Mesenteric fat pad (tissue), 1 donor: ENCODE measurements at regions not wholly inside any gene's neighbourhood (a gene's known extent, or its start where the extent isn't known, plus 50 kb on each side); places are given as distances from the start of the nearest gene placed in this dataset.
"Not testable (repeated sequence)": the region's sequence is repeated elsewhere in the genome, so short reads cannot be mapped to it uniquely, and the experiment has no call there.

Experiments
- DNase-seq: peaks from one replicate; pipeline ENCODE4 v3.0.0-alpha.2; 2020; ENCODE audit warnings: low spot score
- donor health status: DM: yes; HTN: yes; CAD: no.

DNA sequence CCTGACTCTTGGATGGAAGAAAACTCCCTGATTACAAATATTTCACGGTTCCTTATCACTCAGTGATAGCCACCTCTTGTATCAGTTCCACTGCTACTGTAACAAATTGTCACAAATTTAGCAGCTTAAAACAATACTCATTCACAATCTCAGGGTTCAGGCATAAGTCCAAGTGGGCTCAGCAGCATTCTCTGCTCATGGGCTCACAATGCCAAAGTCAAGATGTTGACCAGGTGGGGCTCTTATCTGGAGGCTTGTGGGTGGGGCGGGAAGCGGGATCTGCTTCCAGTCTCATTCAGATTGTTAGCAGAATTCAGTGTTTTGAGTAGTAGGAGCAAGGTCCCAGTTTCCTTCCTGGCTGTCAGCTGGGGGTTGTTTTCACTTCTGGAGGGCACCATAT lies 137.3 kb upstream of the FAM78B start:
- no peak for DNase-seq

DNA sequence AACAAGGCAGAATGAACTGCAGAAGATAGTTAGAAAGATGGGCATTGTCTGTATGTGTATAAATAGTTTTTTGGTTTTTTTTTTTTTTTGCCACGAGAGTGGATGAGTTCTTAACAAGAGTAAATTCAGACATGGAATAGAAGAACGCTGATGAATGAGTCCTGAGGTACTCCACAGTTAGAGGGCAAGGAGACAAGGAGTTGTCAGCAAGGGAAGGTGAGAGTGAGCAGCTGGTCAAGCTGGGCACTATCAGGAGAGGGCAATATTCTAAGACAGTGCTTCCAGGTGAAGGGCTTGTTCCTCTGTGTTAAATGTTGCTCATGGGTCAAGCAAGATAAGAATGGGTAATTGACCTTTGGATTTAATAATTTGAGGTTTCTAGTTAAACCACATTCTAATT lies 138.6 kb upstream of the FAM78B start:
- no peak for DNase-seq

DNA sequence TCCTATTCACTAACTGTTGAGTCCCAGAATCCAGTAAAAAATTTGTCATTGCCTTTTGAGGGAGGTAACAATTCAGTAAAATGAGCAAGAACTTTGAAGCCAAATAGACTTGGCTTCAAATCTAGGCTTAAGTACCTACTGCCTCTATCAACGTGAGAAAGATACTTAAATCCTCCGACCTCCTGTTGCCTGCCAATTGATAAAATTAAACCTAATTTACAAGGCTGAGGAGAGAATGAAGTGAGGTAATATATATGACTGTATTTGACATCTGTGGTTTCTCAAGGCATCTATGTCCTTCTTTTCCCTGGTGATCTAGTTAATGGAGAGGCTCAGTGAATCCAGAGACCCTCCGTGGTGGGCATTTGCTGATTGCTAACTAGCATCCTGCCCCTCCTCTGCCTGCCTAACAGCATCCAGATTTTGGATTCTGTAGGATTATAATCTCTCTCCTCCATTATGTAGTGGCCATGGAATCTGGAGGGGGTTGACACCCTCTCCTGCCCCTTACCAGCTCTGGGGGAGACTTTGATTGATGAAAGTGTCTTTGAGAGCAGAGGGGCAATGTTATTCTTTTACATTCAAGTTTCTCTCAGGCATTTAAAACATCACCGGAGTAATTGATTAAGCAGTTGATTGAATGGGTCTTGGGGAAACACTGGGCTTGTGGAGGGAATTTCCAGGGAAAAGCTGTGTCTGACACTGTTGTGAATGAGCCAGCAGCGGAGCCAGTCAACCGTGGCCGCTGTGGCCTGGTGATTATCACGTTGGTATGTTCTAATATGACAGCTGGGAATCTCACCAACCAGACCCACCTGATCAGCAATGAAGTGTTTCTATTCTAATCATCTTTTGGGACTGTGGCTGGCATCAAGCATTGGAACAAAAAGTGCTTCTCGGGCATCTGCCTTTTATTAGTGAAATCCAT lies 140.7 kb upstream of the FAM78B start:
- DNase-seq, result no peak

DNA sequence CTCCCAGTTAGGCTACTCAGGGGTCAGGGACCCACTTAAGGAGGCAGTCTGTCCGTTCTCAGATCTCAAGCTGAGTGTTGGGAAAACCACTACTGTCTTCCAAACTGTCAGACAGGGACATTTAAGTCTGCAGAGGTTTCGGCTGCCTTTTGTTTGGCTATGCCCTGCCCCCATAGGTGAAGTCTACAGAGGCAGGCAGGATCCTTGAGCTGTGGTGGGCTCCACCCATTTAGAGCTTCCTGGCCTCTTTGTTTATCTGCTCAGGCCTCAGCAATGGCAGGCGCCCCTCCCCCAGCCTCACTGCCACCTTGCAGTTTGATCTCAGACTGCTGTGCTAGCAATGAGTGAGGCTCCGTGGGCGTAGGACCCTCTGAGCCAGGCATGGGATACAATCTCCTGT lies 149.5 kb upstream of the FAM78B start:
- DNase-seq, result not testable (repeated sequence)

DNA sequence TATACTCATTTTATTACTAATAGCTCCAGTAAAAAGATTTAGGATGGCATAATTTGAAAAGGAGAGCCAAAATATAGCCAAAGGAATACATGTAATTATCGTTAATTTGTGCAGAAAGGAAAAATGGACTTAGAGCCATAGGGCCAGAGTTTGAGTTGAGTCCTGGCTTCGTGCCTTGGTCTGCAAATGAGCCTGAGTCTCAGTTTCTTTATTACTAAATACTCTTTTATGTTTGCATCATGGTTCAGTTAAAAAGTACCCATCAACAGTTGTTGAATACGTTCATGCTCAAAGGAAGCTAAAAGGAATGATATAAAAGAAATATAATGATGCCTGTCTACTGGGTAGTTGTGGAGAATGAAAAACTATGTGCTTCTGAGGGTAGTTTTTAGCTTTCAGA lies 155.7 kb upstream of the FAM78B start:
- DNase-seq, result no peak

DNA sequence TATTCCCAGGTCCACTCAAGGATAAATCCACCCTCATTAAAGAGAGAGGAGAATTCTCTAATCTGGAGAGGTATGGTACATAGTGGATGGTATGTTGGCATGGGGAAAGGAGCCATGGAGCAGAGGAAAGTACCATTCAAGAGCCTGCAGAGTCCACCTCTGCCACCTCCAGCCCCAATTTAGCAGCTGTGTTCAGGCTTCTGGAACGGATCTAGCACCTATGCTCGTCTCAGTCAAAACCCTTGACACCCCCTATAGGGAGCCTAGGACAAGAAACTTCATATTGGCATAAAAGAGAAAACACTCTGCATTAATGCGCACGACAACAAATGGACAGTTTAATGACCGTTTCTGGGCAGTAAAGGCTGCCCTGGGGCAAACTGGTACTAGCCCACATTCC lies 161.1 kb upstream of the FAM78B start:
- DNase-seq, result no peak

GRCh38 chr1:166328956-166329355 lies 162.2 kb upstream of the FAM78B start:
- DNase-seq, result no peak

GRCh38 chr1:166330096-166330495 lies 163.3 kb upstream of the FAM78B start:
- DNase-seq, result no peak

DNA sequence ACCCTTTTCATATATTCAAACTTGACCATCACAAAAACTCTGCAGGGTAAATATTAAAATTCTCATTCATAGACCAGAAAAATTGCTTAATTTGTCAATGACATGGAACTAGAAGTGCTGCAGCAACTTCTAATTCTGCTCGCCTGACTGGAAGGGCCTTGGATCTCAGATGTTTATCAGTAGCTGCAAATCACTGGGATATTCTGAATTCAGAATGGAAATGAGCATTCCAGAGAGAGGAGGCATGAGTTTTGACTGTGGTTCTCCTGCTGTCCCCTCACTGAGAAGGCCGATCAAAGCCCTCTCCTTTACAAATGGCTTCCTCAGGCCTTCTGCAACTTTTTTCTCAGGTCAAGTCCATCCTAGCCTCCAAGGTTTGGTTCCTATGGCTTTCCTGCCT lies 171.3 kb upstream of the FAM78B start:
- no peak for DNase-seq

GRCh38 chr1:166340709-166341108 lies 173.9 kb upstream of the FAM78B start:
- no peak for DNase-seq

DNA sequence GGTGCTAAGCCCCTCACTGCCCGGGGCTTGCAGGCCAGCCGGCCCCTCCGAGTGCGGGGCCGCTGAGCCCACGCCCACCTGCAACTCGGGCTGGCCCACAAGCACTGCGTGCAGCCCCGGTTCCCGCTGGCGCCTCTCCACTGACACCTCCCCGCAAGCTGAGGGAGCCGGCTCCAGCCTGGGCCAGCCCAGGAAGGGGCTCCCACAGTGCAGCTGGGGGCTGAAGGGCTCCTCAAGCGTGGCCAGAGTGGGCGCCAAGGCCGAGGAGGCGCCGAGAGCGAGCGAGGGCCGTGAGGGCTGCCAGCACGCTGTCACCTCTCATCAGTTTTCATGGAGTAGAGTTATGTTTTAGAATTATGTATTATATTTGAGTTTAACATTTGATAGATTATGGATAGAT lies 176.5 kb upstream of the FAM78B start:
- DNase-seq, result no peak

GRCh38 chr1:166350490-166350889 lies 183.7 kb upstream of the FAM78B start:
- DNase-seq, result no peak

DNA sequence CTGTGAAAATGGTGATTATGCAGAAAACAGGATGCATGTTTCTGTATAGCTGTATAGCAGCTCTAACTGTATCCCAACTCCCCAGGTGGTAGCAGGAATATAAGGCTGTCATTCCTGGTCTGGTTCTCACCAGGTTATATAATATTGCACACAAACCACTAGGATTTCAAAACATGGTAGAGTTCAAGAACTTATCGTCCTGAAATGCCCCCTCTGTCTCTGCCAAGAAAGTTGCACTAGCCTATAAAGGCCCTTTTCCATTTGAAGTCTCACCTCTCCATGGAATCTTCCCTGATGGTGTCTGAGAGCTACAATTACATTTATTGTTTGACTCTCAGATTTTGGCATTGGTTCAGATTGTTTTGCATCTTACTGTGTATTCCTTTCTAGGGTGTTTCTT lies 184.9 kb upstream of the FAM78B start:
- no peak for DNase-seq

GRCh38 chr1:166353213-166353612 lies 186.4 kb upstream of the FAM78B start:
- no peak for DNase-seq

GRCh38 chr1:166354406-166354805 lies 187.6 kb upstream of the FAM78B start:
- DNase-seq, result no peak

DNA sequence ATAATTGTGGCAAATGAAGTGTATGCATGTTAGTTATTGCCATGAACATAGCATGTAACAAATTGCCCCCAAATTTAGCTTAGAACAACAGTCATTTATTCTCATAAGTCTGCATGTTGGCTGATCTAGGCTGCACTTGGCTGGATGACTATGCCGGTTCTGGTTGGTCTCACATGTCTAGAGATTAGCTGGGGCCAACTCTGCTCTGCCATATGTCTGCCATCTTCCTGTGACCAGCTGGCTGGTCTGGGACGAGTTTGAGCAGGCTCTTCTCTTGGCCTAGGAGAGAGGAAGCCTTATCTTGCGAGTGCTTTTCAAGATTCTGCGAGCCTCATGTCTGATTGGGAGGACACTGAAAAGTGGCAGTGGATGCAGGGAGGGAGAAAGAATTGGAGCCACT lies 198.3 kb upstream of the FAM78B start:
- DNase-seq, result no peak

- DNase-seq, result no peak
Observed at GRCh38 chr1:166368030-166368429, 201.2 kb upstream of the FAM78B start.

GRCh38 chr1:166377896-166378295 lies 211.1 kb upstream of the FAM78B start:
- DNase-seq, result no peak

GRCh38 chr1:166378805-166379204 lies 212.0 kb upstream of the FAM78B start:
- DNase-seq, result no peak

GRCh38 chr1:166379447-166379846 lies 212.6 kb upstream of the FAM78B start:
- DNase-seq, result no peak

- no peak for DNase-seq
Observed at GRCh38 chr1:166383137-166383536, 216.3 kb upstream of the FAM78B start.

GRCh38 chr1:166383635-166384346 lies 217.0 kb upstream of the FAM78B start:
- DNase-seq, result no peak

- no peak for DNase-seq
Observed at GRCh38 chr1:166384948-166385347, 218.1 kb upstream of the FAM78B start.
